HG03457 (cell line): ENCODE measurements at regions not wholly inside any gene's neighbourhood (a gene's known extent, or its start where the extent isn't known, plus 50 kb on each side); places are given as distances from the start of the nearest gene placed in this dataset.
"Not testable (repeated sequence)": the region's sequence is repeated elsewhere in the genome, so short reads cannot be mapped to it uniquely, and the experiment has no call there.

ENCODE experiments used
- ATAC-seq: cut with Tn5 transposase; IDR thresholded peaks from one replicate; pipeline ENCODE4 v1.9.1; 2021; ENCODE audit warnings: moderate number of reproducible peaks; ENCODE audit not compliant: unreplicated experiment

GRCh38 chr14:106652494-106652893 lies 1126.1 kb downstream of the TMEM121 start:
- no peak for ATAC-seq

- ATAC-seq = no peak
These were observed 1131.1 kb downstream of the TMEM121 start for GRCh38 chr14:106657460-106657859.

GRCh38 chr14:106658066-106658860 lies 1131.9 kb downstream of the TMEM121 start:
- not testable (repeated sequence) for ATAC-seq

- ATAC-seq = not testable (repeated sequence)
These were observed 1135.2 kb downstream of the TMEM121 start for GRCh38 chr14:106661561-106661960.

- ATAC-seq = no peak
These were observed 1136.7 kb downstream of the TMEM121 start for GRCh38 chr14:106662936-106663550.

- ATAC-seq = not testable (repeated sequence)
These were observed 1137.5 kb downstream of the TMEM121 start for GRCh38 chr14:106663805-106664410.

GRCh38 chr14:106665814-106666213 lies 1139.4 kb downstream of the TMEM121 start:
- no peak for ATAC-seq

GRCh38 chr14:106666341-106666740 lies 1140.0 kb downstream of the TMEM121 start:
- no peak for ATAC-seq

- no peak for ATAC-seq
These were observed 1143.6 kb downstream of the TMEM121 start for GRCh38 chr14:106670011-106670410.

GRCh38 chr14:106674093-106674492 lies 1147.7 kb downstream of the TMEM121 start:
- ATAC-seq = not testable (repeated sequence)

GRCh38 chr14:106674509-106675125 lies 1148.2 kb downstream of the TMEM121 start:
- ATAC-seq = not testable (repeated sequence)

- not testable (repeated sequence) for ATAC-seq
These were observed 1149.3 kb downstream of the TMEM121 start for GRCh38 chr14:106675716-106676115.

- ATAC-seq = no peak
These were observed 1153.4 kb downstream of the TMEM121 start for GRCh38 chr14:106679776-106680175.

- ATAC-seq = no peak
These were observed 1154.8 kb downstream of the TMEM121 start for GRCh38 chr14:106681161-106681560.

GRCh38 chr14:106681568-106681967 lies 1155.2 kb downstream of the TMEM121 start:
- no peak for ATAC-seq

- no peak for ATAC-seq
These were observed 1157.2 kb downstream of the TMEM121 start for GRCh38 chr14:106683631-106684030.

GRCh38 chr14:106686533-106686932 lies 1160.2 kb downstream of the TMEM121 start:
- ATAC-seq = no peak

GRCh38 chr14:106690333-106690891 lies 1164.0 kb downstream of the TMEM121 start:
- no peak for ATAC-seq

- ATAC-seq = peak; percentile 65
These were observed 1165.4 kb downstream of the TMEM121 start for GRCh38 chr14:106691601-106692291.

GRCh38 chr14:106694638-106695393 lies 1168.4 kb downstream of the TMEM121 start:
- no peak for ATAC-seq
